ENCODE measurements at regions not wholly inside any gene's neighbourhood (a gene's known extent, or its start where the extent isn't known, plus 50 kb on each side); places are given as distances from the start of the nearest gene placed in this dataset.

DNA sequence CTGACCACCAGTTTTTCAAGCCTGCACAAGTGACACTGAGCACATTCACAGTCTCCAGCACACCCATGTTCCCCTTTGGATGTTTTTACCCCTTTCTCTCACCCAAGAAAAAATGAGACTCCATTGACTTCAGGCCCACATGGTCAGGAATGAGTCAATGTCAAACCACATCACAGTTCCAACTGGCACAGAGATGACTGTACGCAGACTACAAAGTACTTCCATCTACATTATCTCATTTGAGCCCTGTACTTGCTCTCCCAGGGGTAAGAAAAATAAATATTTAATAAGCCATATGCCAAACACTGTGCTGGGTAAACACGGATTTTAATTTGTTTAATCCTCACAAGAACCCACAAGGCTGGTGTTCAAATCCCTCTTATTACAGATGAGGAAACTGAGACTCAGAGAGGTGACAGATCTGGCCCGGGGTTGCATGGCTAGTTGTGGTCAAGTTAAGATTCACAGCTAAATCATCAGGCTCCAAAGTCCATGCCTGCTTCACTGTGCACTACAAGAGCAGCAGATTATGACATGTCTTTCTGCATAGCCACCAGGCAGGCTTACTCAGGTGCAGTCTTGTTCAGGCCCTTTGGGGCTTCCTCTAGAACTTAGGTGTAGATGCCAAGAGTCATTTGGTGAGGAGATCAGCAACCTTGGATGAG lies 106.1 kb downstream of the TXNL1 start:
- TF ChIP-seq POLR2A (IDR thresholded peaks at IDR 0.05), result no peak
- TF ChIP-seq, protein P1, sequence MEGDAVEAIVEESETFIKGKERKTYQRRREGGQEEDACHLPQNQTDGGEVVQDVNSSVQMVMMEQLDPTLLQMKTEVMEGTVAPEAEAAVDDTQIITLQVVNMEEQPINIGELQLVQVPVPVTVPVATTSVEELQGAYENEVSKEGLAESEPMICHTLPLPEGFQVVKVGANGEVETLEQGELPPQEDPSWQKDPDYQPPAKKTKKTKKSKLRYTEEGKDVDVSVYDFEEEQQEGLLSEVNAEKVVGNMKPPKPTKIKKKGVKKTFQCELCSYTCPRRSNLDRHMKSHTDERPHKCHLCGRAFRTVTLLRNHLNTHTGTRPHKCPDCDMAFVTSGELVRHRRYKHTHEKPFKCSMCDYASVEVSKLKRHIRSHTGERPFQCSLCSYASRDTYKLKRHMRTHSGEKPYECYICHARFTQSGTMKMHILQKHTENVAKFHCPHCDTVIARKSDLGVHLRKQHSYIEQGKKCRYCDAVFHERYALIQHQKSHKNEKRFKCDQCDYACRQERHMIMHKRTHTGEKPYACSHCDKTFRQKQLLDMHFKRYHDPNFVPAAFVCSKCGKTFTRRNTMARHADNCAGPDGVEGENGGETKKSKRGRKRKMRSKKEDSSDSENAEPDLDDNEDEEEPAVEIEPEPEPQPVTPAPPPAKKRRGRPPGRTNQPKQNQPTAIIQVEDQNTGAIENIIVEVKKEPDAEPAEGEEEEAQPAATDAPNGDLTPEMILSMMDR (IDR thresholded peaks at IDR 0.05), result no peak
